ENCODE measurements at regions not wholly inside any gene's neighbourhood (a gene's known extent, or its start where the extent isn't known, plus 50 kb on each side); places are given as distances from the start of the nearest gene placed in this dataset.

- TF ChIP-seq FOXJ3 (CRISPR knock-in tag; IDR thresholded peaks at IDR 0.05) = no peak
- TF ChIP-seq YY1 (IDR thresholded peaks at IDR 0.05; ENCODE audit: low read depth) = no peak
- TF ChIP-seq CHD2 (IDR thresholded peaks at IDR 0.05; ENCODE audit: low read length, partially characterized antibody) = no peak
- no peak for TF ChIP-seq GATA2 (CRISPR knock-in tag; IDR thresholded peaks at IDR 0.05)
- no peak for TF ChIP-seq PBX3 (IDR thresholded peaks at IDR 0.05)
- TF ChIP-seq SIN3A (IDR thresholded peaks at IDR 0.05; ENCODE audit: borderline replicate concordance, low read depth, low read length) = no peak
- TF ChIP-seq TCF12 (IDR thresholded peaks at IDR 0.05) = no peak
- TF ChIP-seq POLR2AphosphoS5 (IDR thresholded peaks at IDR 0.05; ENCODE audit: low read depth, low read length) = no peak
- no peak for TF ChIP-seq TAF1 (IDR thresholded peaks at IDR 0.05; ENCODE audit: borderline replicate concordance, low read depth, low read length)
- TF ChIP-seq NFIC (IDR thresholded peaks at IDR 0.05; ENCODE audit: borderline replicate concordance) = no peak
- no peak for TF ChIP-seq TEAD4 (IDR thresholded peaks at IDR 0.05; ENCODE audit: borderline replicate concordance, insufficient read depth)
- no peak for TF ChIP-seq FOSL2 (IDR thresholded peaks at IDR 0.05; ENCODE audit: borderline replicate concordance, low read depth)
- ChIA-PET POLR2A (no interaction called here), CTCF (interaction anchor here (1.5 kb wide), 1 partner anchor 14 kb away, joined by 5 read pairs; no protein-coding TSS in a partner anchor)
- no CpG with 5 or more reads among the region's 5 CpGs for WGBS (ENCODE audit: low lambda C conversion rate)
- Histone ChIP-seq H3K9ac (no peak overlapping the region), H3K79me2 (ENCODE audit: insufficient read depth) (no peaks in the 10 kb centered on the region), H4K20me1 (ENCODE audit: insufficient read depth) (no peaks in the 10 kb centered on the region), H3K9me3 (no peaks in the 10 kb centered on the region), H2AFZ (ENCODE audit: low read depth) (no peak overlapping the region), H3K27ac (ENCODE audit: low read depth in 2 of 2, low read length in 1 of 2) (no peak overlapping the region), H3F3A (replicated peaks; ENCODE audit: insufficient read depth) (no peaks in the 10 kb centered on the region), H3K27me3 (ENCODE audit: insufficient read depth) (no peaks in the 10 kb centered on the region), H3K4me1 (ENCODE audit: control insufficient read depth in 1 of 2, insufficient read depth in 2 of 2, low read depth in 1 of 2, low read length in 1 of 2) (peaks cover 0 to 10% of the 10 kb centered on the region in 2 experiments; a peak in 1 of 4 replicates), H3K4me2 (no peak overlapping the region), H3K36me3 (replicated peaks in 1 of 2; ENCODE audit: control insufficient read depth in 1 of 2, insufficient read depth in 2 of 2, low read length in 1 of 2) (no peaks in the 10 kb centered on the region), H3K4me3 (ENCODE audit: low read depth in 2 of 2, low read length in 1 of 2) (no peak overlapping the region), H3K9me2 (no peaks in the 10 kb centered on the region)
- no peak for DNase-seq
Observed at GRCh38 chr14:104249706-104250105, 111.3 kb downstream of the KIF26A start.

- H3K27ac ChIP-seq (ENCODE audit: low read depth in 2 of 2, low read length in 1 of 2) = no peak overlapping the region
- no peaks in the 10 kb centered on the region for H3F3A ChIP-seq (replicated peaks; ENCODE audit: insufficient read depth)
- H3K4me3 ChIP-seq (ENCODE audit: low read depth in 2 of 2, low read length in 1 of 2) = no peak overlapping the region
- no peaks in the 10 kb centered on the region for H3K9me3 ChIP-seq
- H4K20me1 ChIP-seq (ENCODE audit: insufficient read depth) = no peaks in the 10 kb centered on the region
- ChIA-PET CTCF (interaction anchor here (1.5 kb wide), 1 partner anchor 14 kb away, joined by 5 read pairs; no protein-coding TSS in a partner anchor), POLR2A (no interaction called here)
- no peaks in the 10 kb centered on the region for H3K36me3 ChIP-seq (replicated peaks in 1 of 2; ENCODE audit: control insufficient read depth in 1 of 2, insufficient read depth in 2 of 2, low read length in 1 of 2)
- WGBS (ENCODE audit: low lambda C conversion rate) = 88% methylated on average over 7 of the region's 8 CpGs
- DNase-seq = no peak
- H3K9me2 ChIP-seq = no peaks in the 10 kb centered on the region
- H3K9ac ChIP-seq = no peak overlapping the region
- H3K79me2 ChIP-seq (ENCODE audit: insufficient read depth) = no peaks in the 10 kb centered on the region
- no peak overlapping the region for H3K4me2 ChIP-seq
- no peak overlapping the region for H2AFZ ChIP-seq (ENCODE audit: low read depth)
- no peak for TF ChIP-seq CHD2 (IDR thresholded peaks at IDR 0.05; ENCODE audit: low read length, partially characterized antibody)
- TF ChIP-seq RAD21 (IDR thresholded peaks at IDR 0.05; ENCODE audit: low read length) = no peak
- TF ChIP-seq EP300 (IDR thresholded peaks at IDR 0.05; ENCODE audit: borderline replicate concordance in 1 of 2, low read depth in 1 of 2, low read length in 1 of 2) = no peak
- no peak for TF ChIP-seq TAF1 (IDR thresholded peaks at IDR 0.05; ENCODE audit: borderline replicate concordance, low read depth, low read length)
- TF ChIP-seq RCOR1 (IDR thresholded peaks at IDR 0.05; ENCODE audit: low read length) = no peak
- TF ChIP-seq SIN3A (IDR thresholded peaks at IDR 0.05; ENCODE audit: borderline replicate concordance, low read depth, low read length) = no peak
- TF ChIP-seq ELF1 (IDR thresholded peaks at IDR 0.05) = no peak
- TF ChIP-seq ZBTB33 (IDR thresholded peaks at IDR 0.05; ENCODE audit: borderline replicate concordance, low read depth) = no peak
- TF ChIP-seq GATA2 (CRISPR knock-in tag; IDR thresholded peaks at IDR 0.05) = no peak
- TF ChIP-seq IRF3 (IDR thresholded peaks at IDR 0.05; ENCODE audit: low read depth, low read length) = no peak
- TF ChIP-seq NFIC (IDR thresholded peaks at IDR 0.05; ENCODE audit: borderline replicate concordance) = no peak
- TF ChIP-seq EZH2phosphoT487 (IDR thresholded peaks at IDR 0.05; ENCODE audit: borderline replicate concordance, low read depth) = no peak
- no peak for TF ChIP-seq FOSL2 (IDR thresholded peaks at IDR 0.05; ENCODE audit: borderline replicate concordance, low read depth)
- H3K4me1 ChIP-seq (ENCODE audit: control insufficient read depth in 1 of 2, insufficient read depth in 2 of 2, low read depth in 1 of 2, low read length in 1 of 2) = peaks cover 0 to 10% of the 10 kb centered on the region in 2 experiments; a peak in 1 of 4 replicates
- H3K27me3 ChIP-seq (ENCODE audit: insufficient read depth) = no peaks in the 10 kb centered on the region
Observed at GRCh38 chr14:104250175-104250574, 111.8 kb downstream of the KIF26A start.

Measured in SK-N-SH (cell line).